Adrenal gland (tissue), 9 donors: ENCODE measurements at regions not wholly inside any gene's neighbourhood (a gene's known extent, or its start where the extent isn't known, plus 50 kb on each side); places are given as distances from the start of the nearest gene placed in this dataset.

ENCODE experiments used
- DNase-seq, 7 donors: peaks; one replicate each; pipeline ENCODE4 v3.0.0-alpha.2; 2019 to 2020
- H3K27ac ChIP-seq, 5 donors: fragments of 200-600 bp; sonication (generic) in 4 of 5; 1 replicate in 3 of 5; 2 replicates in 2 of 5; pipeline versions ENCODE4 v1.5.1 to v1.8.0; 2016 to 2020; ENCODE audit warnings: mild to moderate bottlenecking in 1 of 5
- H3K27me3 ChIP-seq: fragments of 200-600 bp; 2 replicates; pipeline ENCODE4 v1.8.0; 2021
- H3K36me3 ChIP-seq, 2 donors: fragments of 200-600 bp; replicated peaks in 1 of 2; 1 replicate in 1 of 2; 2 replicates in 1 of 2; pipeline versions ENCODE4 v1.5.1 to v1.8.0; 2018 to 2022
- H3K4me1 ChIP-seq, 2 donors: fragments of 200-600 bp; replicated peaks in 1 of 2; 1 replicate in 1 of 2; 2 replicates in 1 of 2; pipeline versions ENCODE4 v1.5.1 to v1.8.0; 2018 to 2021
- H3K4me3 ChIP-seq, 4 donors: fragments of 200-600 bp; sonication (generic) in 3 of 4; one replicate each; pipeline ENCODE4 v1.5.1; 2016 to 2018
- H3K9me3 ChIP-seq, 3 donors: fragments of 200-600 bp; sonication (generic) in 1 of 3; replicated peaks in 1 of 3; 1 replicate in 2 of 3; 2 replicates in 1 of 3; pipeline versions ENCODE4 v1.5.1 to v1.8.0; 2016 to 2021
- POLR2A ChIP-seq, 2 donors: fragments of 450-650 bp; IDR thresholded peaks; one replicate each; pipeline ENCODE4 v1.6.1; 2017; ENCODE audit warnings: antibody characterized with exemption in 2 of 2, mild to moderate bottlenecking in 2 of 2, moderate library complexity in 1 of 2
- whole genome bisulfite sequencing, 4 donors: extraction: QIAGEN DNeasy Blood & Tissue Kit in 2 of 4; methylation state at CpG; one replicate each; pipeline versions ENCODE4 v1.1.5 to v1.1.7; 2013 to 2017; 5-methylcytosine and 5-hydroxymethylcytosine counted together
- intact Hi-C, 2 donors: fragments of 100-400 bp; cut with DNase I; formaldehyde crosslinking; loops; one replicate each; pipeline versions ENCODE4 v1.14.1 to v1.15.0; 2022 to 2023
- TF ChIP-seq, protein P1 (sequence below), 6 experiments: fragments of 450-650 bp in 4 of 6; fragments of 200-600 bp in 2 of 6; sonication (generic) in 1 of 6; IDR thresholded peaks; 1 replicate in 5 of 6; 2 replicates in 1 of 6; pipeline versions ENCODE4 v1.5.1 to v1.8.0; 2016 to 2021; ENCODE audit warnings: antibody characterized with exemption in 6 of 6, mild to moderate bottlenecking in 2 of 6, moderate library complexity in 1 of 6
- donor health status: healthy with polysubstance abuse.
- donor health status: Bipolar disorder and iron deficiency.
- donor health status: DM: yes; HTN: yes; CAD: no.
- donor health status: DM: no; HTN: no; CAD: no.
- donor health status: DM: no; HTN: no; CAD: no.

DNA sequence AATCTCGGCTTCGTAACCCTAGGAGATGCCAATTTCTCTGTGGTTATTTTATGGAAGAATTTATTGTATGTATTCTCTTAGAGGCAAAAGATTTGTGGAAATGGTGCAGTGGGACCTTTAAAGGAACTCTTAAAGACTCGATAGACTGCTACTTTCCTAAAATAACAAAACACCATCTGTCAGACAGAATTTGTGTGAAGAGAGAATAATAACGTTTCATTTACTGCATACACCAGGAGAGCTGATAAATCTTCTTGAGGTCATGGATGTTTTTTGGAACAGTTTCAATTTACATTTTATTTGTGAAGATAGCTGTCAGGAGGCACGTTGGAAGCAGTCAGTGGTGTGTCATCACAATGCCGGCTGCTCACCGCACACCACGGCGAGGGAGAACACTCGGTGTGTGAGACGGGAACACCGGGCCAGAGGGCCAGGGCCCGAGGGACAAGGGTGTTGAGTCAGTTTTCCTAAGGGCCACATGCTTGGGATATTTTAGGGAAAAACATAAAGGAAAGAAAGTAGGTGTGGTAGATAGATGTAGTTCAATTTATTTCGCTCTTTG, 1681.0 kb upstream of the DDX18 start:
- Histone ChIP-seq H3K4me1 (no peaks in the 10 kb centered on the region), H3K36me3 (no peaks in the 10 kb centered on the region), H3K9me3 (no peaks in the 10 kb centered on the region), H3K27ac (no peak overlapping the region), H3K27me3 (no peaks in the 10 kb centered on the region), H3K4me3 (no peak overlapping the region)
- no peak for DNase-seq
- TF ChIP-seq, protein P1, sequence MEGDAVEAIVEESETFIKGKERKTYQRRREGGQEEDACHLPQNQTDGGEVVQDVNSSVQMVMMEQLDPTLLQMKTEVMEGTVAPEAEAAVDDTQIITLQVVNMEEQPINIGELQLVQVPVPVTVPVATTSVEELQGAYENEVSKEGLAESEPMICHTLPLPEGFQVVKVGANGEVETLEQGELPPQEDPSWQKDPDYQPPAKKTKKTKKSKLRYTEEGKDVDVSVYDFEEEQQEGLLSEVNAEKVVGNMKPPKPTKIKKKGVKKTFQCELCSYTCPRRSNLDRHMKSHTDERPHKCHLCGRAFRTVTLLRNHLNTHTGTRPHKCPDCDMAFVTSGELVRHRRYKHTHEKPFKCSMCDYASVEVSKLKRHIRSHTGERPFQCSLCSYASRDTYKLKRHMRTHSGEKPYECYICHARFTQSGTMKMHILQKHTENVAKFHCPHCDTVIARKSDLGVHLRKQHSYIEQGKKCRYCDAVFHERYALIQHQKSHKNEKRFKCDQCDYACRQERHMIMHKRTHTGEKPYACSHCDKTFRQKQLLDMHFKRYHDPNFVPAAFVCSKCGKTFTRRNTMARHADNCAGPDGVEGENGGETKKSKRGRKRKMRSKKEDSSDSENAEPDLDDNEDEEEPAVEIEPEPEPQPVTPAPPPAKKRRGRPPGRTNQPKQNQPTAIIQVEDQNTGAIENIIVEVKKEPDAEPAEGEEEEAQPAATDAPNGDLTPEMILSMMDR (IDR thresholded peaks at IDR 0.05), result no peak
- TF ChIP-seq POLR2A (IDR thresholded peaks at IDR 0.05), result no peak
- intact Hi-C loops, result no loop called here
- WGBS, 4 donors, result 49 to 65% (median 57%) methylated on average over 14 of the region's 14 CpGs

DNA sequence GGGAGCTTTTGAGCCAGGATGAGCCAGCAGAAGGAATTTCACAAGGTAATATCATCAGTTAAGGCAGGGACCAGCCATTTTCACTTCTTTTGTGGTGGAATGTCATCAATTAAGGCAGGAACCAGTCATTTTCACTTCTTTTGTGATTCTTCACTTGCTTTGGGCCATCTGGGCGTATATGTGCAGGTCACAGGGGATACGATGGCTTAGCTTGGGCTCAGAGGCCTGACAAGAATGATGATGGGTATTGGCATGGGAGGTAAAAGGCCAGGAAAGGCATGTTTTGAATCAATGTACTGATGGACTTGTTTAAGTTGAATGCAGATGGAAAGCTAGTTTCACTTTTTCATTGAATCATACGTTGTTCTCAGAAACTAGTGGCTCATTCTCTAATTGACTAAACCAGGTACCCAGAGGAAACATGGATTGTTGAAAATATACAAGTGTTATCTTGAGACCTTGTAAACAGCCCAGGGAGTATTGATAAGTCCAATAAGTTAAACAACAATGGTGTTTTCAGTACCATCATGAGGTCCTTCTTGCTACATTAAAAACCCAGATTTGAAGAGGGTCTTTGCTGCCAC, 1672.5 kb upstream of the DDX18 start:
- Histone ChIP-seq H3K4me1 (no peaks in the 10 kb centered on the region), H3K27ac (no peak overlapping the region), H3K4me3 (no peak overlapping the region), H3K9me3 (no peaks in the 10 kb centered on the region), H3K36me3 (no peaks in the 10 kb centered on the region), H3K27me3 (no peaks in the 10 kb centered on the region)
- no peak for DNase-seq
- intact Hi-C loops, result no loop called here
- TF ChIP-seq, protein P1 (IDR thresholded peaks at IDR 0.05), result no peak
- no peak for TF ChIP-seq POLR2A (IDR thresholded peaks at IDR 0.05)
- WGBS, 4 donors, result 76 to 82% (median 80%) methylated on average over 3 of the region's 3 CpGs

DNA sequence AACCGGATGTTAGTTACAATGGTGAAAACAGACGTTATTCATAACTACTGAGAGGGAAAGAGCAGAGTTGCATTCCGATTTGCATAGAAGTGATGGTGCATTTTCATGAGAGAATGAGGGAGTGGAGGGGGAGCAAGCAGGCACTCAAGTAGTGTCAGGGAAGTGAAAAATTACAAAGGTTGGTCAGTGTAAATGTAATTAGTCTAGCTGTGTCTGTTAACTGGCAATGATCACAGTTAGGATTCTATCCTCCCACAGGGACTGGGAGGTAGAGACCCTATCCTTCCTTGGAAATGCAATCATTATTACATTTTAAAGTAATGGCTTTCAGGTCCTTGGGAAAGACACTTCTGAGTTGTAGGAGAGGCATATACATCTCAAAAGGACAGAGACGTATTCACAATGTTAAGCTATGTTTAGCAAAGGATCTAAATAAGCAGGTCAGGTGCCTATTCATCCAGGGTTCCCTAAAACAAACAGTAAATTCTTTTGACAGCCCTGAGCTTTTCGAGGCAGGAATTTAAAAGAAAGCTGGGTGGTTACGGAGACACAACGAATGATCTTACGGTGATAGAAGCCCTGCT, 1671.8 kb upstream of the DDX18 start:
- no peaks in the 10 kb centered on the region for H3K27me3 ChIP-seq
- H3K9me3 ChIP-seq, result no peaks in the 10 kb centered on the region
- H3K4me1 ChIP-seq, result no peaks in the 10 kb centered on the region
- H3K27ac ChIP-seq, result no peak overlapping the region
- no peak for DNase-seq
- no peaks in the 10 kb centered on the region for H3K36me3 ChIP-seq
- 50 to 51% (median 50%) methylated on average over 8 of the region's 8 CpGs for WGBS, 4 donors
- no peak overlapping the region for H3K4me3 ChIP-seq
- intact Hi-C loops, result no loop called here
- TF ChIP-seq, protein P1 (IDR thresholded peaks at IDR 0.05), result no peak
- no peak for TF ChIP-seq POLR2A (IDR thresholded peaks at IDR 0.05)

DNA sequence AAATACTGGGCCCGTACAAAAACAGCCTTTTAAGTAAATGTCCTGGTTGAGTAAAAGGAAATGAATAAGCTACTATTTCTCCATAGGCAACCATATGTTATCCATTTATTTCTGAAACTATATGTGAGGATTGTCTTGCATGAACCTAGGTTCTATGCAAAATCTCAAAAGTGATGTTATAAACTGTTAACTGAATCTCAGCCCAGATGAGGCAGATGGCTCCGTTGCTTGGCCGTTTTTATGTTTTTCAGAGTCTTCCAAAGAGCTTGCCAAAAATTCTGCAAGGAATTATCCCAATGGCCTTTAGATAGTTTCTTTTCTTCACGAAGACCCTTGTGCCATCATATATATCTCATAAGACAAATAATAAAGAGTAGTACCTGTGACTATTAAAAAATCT, 1669.5 kb upstream of the DDX18 start:
- Histone ChIP-seq H3K27me3 (no peaks in the 10 kb centered on the region), H3K4me3 (no peak overlapping the region), H3K9me3 (no peaks in the 10 kb centered on the region), H3K4me1 (no peaks in the 10 kb centered on the region), H3K36me3 (no peaks in the 10 kb centered on the region), H3K27ac (no peak overlapping the region)
- DNase-seq, result no peak
- TF ChIP-seq, protein P1 (IDR thresholded peaks at IDR 0.05), result no peak
- TF ChIP-seq POLR2A (IDR thresholded peaks at IDR 0.05), result no peak
- intact Hi-C loops, result no loop called here
- 71 to 77% (median 73%) methylated on average over 4 of the region's 4 CpGs for WGBS, 4 donors
